Nephron (organoid): ENCODE measurements at regions not wholly inside any gene's neighbourhood (a gene's known extent, or its start where the extent isn't known, plus 50 kb on each side); places are given as distances from the start of the nearest gene placed in this dataset.

Experiments
- H3K27ac Mint-ChIP-seq, 3 experiments: 2 replicates each; pipeline ENCODE4 v1.8.0; 2020; ENCODE audit warnings: mixed read lengths in 3 of 3, mild to moderate bottlenecking in 2 of 3, moderate library complexity in 1 of 3
- H3K27me3 Mint-ChIP-seq: 2 replicates; pipeline ENCODE4 v1.8.0; 2021; ENCODE audit warnings: low read depth, mild to moderate bottlenecking, moderate library complexity, mixed read lengths
- H3K36me3 Mint-ChIP-seq: 2 replicates; pipeline ENCODE4 v1.8.0; 2020; ENCODE audit warnings: low read depth, mixed read lengths
- H3K4me1 Mint-ChIP-seq: 2 replicates; pipeline ENCODE4 v1.8.0; 2020; ENCODE audit warnings: mixed read lengths
- H3K4me3 Mint-ChIP-seq, 3 experiments: 2 replicates each; pipeline ENCODE4 v1.8.0; 2020; ENCODE audit warnings: mild to moderate bottlenecking in 3 of 3, mixed read lengths in 3 of 3, moderate library complexity in 2 of 3
- H3K9me3 Mint-ChIP-seq: 2 replicates; pipeline ENCODE4 v1.8.0; 2020; ENCODE audit warnings: mixed read lengths
- TF ChIP-seq, protein P1 (sequence below), 3 experiments: fragments of 200-600 bp; sonication (generic); IDR thresholded peaks; one replicate each; pipeline ENCODE4 v1.5.0; 2021; ENCODE audit warnings: antibody characterized with exemption in 3 of 3; ENCODE audit not compliant: unreplicated experiment in 3 of 3

DNA sequence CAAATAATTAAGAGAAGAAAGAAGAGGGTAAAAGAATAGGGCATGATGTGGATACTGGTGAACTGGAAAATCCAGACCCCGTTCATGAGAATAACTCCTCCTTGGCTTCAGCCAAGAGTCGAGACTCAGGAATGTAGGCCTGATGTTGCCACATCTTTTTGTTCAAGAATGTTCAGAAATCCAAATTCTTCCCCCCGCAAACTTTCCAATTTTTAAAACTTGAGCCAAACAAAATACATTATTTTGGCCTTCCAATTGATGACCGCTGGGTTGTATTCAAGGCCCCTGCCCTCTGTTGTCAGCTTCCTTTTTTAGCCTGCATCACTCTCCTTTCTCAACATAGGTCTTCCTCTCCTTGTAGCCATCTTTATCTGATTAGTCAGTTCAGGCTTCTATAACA, 106.1 kb downstream of the TNFAIP3 start:
- Mint-ChIP-seq H3K27me3 (no peaks in the 10 kb centered on the region), H3K9me3 (no peaks in the 10 kb centered on the region), H3K4me3 (no peak overlapping the region), H3K36me3 (no peaks in the 10 kb centered on the region), H3K27ac (no peak overlapping the region), H3K4me1 (peaks cover 5% of the 10 kb centered on the region)
- TF ChIP-seq, protein P1, sequence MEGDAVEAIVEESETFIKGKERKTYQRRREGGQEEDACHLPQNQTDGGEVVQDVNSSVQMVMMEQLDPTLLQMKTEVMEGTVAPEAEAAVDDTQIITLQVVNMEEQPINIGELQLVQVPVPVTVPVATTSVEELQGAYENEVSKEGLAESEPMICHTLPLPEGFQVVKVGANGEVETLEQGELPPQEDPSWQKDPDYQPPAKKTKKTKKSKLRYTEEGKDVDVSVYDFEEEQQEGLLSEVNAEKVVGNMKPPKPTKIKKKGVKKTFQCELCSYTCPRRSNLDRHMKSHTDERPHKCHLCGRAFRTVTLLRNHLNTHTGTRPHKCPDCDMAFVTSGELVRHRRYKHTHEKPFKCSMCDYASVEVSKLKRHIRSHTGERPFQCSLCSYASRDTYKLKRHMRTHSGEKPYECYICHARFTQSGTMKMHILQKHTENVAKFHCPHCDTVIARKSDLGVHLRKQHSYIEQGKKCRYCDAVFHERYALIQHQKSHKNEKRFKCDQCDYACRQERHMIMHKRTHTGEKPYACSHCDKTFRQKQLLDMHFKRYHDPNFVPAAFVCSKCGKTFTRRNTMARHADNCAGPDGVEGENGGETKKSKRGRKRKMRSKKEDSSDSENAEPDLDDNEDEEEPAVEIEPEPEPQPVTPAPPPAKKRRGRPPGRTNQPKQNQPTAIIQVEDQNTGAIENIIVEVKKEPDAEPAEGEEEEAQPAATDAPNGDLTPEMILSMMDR (IDR thresholded peaks at IDR 0.05; ENCODE audit: unreplicated experiment in 3 of 3), result no peak

DNA sequence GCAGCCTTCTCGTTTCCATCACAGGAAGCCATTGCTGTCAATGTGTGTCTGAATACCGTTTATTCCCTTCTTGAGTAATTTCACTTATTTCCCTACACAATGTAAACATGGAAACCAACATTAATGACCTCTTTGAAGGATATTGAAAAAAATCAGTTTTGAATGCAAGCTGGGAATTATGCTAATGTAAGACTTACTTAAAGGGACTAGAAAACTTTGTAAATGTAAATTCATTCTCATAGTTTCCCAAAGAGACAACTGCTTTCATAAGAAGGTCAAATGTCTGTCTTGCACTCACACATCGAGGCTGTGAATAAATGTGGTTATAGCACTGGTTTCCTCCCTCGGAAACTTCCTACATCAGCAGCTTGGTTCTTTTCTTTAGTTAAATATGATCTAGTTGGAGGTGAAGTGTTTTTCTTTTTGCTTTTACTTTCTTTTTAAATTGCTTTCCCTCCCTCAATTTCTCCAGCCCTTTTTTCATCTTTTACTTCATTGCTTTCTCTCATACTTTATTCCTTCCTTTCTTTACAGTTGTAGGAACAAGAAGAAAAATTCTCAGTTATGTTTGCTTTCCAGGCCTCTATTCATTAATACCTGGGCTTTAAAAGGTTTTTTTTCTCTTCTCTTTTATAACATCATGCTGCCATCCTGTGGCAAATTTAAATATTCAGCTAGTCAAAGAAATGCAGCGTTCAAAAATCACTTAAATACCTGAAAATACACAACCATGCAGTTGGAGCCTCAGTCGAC, 108.3 kb downstream of the TNFAIP3 start:
- peaks cover 5% of the 10 kb centered on the region for H3K4me1 Mint-ChIP-seq
- no peaks in the 10 kb centered on the region for H3K36me3 Mint-ChIP-seq
- H3K27me3 Mint-ChIP-seq, result no peaks in the 10 kb centered on the region
- no peak overlapping the region for H3K4me3 Mint-ChIP-seq
- H3K27ac Mint-ChIP-seq, result peak overlapping the region in 1 of 3 experiments; percentile 14
- no peaks in the 10 kb centered on the region for H3K9me3 Mint-ChIP-seq
- TF ChIP-seq, protein P1 (IDR thresholded peaks at IDR 0.05; ENCODE audit: unreplicated experiment in 3 of 3), result peak; percentile 25 to 30 (median 25)

DNA sequence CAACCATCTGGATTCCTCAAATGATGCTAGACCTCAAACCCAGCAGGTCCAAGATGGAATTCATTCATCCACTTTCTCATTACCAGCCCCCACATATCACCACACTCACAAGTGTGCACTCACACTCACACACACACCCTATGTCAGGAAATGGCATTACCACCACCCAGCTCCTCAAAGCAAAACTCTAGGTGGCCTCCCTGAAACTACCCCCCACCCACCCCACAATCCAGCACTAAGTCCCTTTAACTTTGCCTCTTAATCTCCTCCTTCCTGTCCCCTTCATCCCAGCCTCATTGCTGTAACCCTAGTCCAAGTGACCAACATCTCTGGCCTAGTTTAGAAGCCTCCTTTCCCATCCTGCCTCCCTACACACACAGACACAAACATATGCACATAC, 109.4 kb downstream of the TNFAIP3 start:
- no peak overlapping the region for H3K4me3 Mint-ChIP-seq
- no peak overlapping the region for H3K27ac Mint-ChIP-seq
- H3K9me3 Mint-ChIP-seq, result no peaks in the 10 kb centered on the region
- H3K36me3 Mint-ChIP-seq, result no peaks in the 10 kb centered on the region
- no peaks in the 10 kb centered on the region for H3K27me3 Mint-ChIP-seq
- peaks cover 5% of the 10 kb centered on the region for H3K4me1 Mint-ChIP-seq
- TF ChIP-seq, protein P1 (IDR thresholded peaks at IDR 0.05; ENCODE audit: unreplicated experiment in 3 of 3), result no peak

DNA sequence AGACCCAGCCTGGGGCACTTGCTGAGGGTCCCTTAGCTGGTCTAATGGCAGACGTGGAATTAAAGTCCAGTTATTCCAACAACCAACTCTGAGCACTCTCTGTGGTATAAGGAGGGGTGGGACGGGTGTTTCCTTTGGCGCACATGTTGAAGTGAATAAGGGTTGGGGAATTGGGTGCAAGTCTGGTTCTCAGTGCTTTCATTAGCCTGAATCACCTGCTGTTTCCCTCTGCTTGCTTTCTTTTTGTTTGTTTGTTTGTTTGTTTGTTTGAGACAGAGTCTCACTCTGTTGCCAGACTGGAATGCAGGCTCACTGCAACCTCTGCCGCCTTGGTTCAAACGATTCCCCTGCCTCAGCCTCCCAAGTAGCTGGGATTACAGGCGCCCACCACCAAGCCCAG, 110.1 kb downstream of the TNFAIP3 start:
- Mint-ChIP-seq H3K27ac (no peak overlapping the region), H3K36me3 (no peaks in the 10 kb centered on the region), H3K4me3 (no peak overlapping the region), H3K4me1 (peaks cover 5% of the 10 kb centered on the region), H3K9me3 (no peaks in the 10 kb centered on the region), H3K27me3 (no peaks in the 10 kb centered on the region)
- TF ChIP-seq, protein P1 (IDR thresholded peaks at IDR 0.05; ENCODE audit: unreplicated experiment in 3 of 3), result no peak

DNA sequence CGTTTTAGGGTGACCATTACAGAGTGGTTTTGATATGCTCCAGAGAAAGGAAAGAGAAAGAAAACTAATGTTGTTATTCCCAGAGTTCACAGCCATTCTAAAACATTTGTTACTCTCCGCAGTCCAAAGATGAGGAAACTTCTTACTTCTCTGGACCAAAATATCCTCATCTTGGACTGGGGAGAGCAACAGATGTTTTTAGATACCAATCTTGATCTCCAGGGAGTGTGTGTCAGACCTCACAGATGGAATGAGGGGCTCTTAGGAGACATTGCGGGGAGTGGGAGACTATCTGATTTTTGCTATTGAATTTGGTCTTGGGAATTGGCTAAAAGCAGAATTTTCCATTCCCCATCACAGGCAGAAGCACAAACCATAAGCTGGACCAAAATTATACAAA, 110.8 kb downstream of the TNFAIP3 start:
- no peak overlapping the region for H3K4me3 Mint-ChIP-seq
- no peak overlapping the region for H3K27ac Mint-ChIP-seq
- TF ChIP-seq, protein P1 (IDR thresholded peaks at IDR 0.05; ENCODE audit: unreplicated experiment in 3 of 3), result no peak
- no peaks in the 10 kb centered on the region for H3K9me3 Mint-ChIP-seq
- peaks cover 5% of the 10 kb centered on the region for H3K4me1 Mint-ChIP-seq
- H3K27me3 Mint-ChIP-seq, result no peaks in the 10 kb centered on the region
- H3K36me3 Mint-ChIP-seq, result no peaks in the 10 kb centered on the region
